ENCODE measurements at regions not wholly inside any gene's neighbourhood (a gene's known extent, or its start where the extent isn't known, plus 50 kb on each side); places are given as distances from the start of the nearest gene placed in this dataset.
A peak's percentile ranks its signal among the peaks of the same experiment; 100 is the strongest.

DNA sequence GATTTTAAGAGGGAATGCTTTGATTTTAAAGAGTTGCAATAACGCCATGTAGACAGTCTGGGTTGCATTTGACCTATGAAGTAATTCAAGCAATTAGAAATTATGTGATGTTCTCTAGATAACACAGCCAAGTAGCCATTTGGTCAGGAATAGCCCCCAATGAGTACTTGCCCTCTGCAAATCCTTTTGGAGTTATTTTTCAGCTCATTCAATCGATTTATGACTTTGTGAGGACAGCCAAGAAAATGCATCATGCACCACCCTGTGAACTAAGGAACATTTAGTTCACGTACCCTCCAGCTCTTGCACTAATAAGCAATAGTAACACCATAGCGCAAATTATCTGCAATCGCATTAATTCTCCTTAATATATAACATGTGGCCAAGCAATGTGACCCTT, 552.6 kb upstream of the INTU start:
- no peak for ATAC-seq (ENCODE audit: insufficient read depth, low FRiP score)

DNA sequence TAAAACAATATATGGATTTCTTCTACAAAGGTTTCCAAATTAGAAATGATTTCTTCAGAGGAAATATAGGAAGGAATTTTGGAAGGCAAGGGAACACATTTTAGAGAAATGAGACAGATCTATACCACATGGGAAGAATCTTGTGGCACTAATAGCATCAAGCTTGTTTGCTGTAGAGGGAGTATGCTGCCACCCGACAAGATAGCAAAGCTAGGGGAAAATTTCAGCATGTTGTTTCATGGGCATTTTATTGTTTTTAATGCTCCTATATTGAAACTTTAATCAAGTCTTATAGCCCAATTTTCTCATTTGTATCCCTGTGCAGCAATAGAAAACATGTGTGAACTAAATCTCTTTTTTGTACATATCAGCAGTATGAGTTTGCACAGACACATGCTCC, 551.7 kb upstream of the INTU start:
- Histone ChIP-seq H3K27me3 (ENCODE audit: control insufficient read depth in 3 of 3, insufficient read depth in 3 of 3, low read length in 2 of 3) (no peaks in the 10 kb centered on the region), H3K9me3 (ENCODE audit: control insufficient read depth in 4 of 4, insufficient read depth in 3 of 4, low read length in 3 of 4) (no peaks in the 10 kb centered on the region), H3K4me3 (no peak overlapping the region), H3K27ac (ENCODE audit: low read depth in 1 of 2, low read length in 1 of 2) (no peak overlapping the region), H3K36me3 (ENCODE audit: control insufficient read depth in 4 of 4, insufficient read depth in 4 of 4, low read length in 4 of 4) (no peaks in the 10 kb centered on the region), H3K9ac (ENCODE audit: insufficient read depth in 1 of 2, low read length in 2 of 2) (no peak overlapping the region), H3K4me1 (ENCODE audit: control insufficient read depth in 5 of 5, insufficient read depth in 5 of 5, low read length in 5 of 5) (peaks cover 0 to 20% (median 0%) of the 10 kb centered on the region in 5 donors)
- TF ChIP-seq, protein P1, sequence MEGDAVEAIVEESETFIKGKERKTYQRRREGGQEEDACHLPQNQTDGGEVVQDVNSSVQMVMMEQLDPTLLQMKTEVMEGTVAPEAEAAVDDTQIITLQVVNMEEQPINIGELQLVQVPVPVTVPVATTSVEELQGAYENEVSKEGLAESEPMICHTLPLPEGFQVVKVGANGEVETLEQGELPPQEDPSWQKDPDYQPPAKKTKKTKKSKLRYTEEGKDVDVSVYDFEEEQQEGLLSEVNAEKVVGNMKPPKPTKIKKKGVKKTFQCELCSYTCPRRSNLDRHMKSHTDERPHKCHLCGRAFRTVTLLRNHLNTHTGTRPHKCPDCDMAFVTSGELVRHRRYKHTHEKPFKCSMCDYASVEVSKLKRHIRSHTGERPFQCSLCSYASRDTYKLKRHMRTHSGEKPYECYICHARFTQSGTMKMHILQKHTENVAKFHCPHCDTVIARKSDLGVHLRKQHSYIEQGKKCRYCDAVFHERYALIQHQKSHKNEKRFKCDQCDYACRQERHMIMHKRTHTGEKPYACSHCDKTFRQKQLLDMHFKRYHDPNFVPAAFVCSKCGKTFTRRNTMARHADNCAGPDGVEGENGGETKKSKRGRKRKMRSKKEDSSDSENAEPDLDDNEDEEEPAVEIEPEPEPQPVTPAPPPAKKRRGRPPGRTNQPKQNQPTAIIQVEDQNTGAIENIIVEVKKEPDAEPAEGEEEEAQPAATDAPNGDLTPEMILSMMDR (IDR thresholded peaks at IDR 0.05; ENCODE audit: control extremely low read depth, extremely low read depth): no peak
- DNase-seq (no peak), ATAC-seq (ENCODE audit: insufficient read depth, low FRiP score) (no peak)
- WGBS, 2 donors: 93 to 100% methylated on average over 1 of the region's 1 CpG

More for the DNA sequence above, 552.6 kb upstream of the INTU start:
- TF ChIP-seq, protein P1 (IDR thresholded peaks at IDR 0.05; ENCODE audit: control extremely low read depth, extremely low read depth): no peak
- Histone ChIP-seq H3K36me3 (ENCODE audit: control insufficient read depth in 4 of 4, insufficient read depth in 4 of 4, low read length in 4 of 4) (no peaks in the 10 kb centered on the region), H3K9me3 (ENCODE audit: control insufficient read depth in 4 of 4, insufficient read depth in 3 of 4, low read length in 3 of 4) (no peaks in the 10 kb centered on the region), H3K27ac (ENCODE audit: low read depth in 1 of 2, low read length in 1 of 2) (no peak overlapping the region), H3K27me3 (ENCODE audit: control insufficient read depth in 3 of 3, insufficient read depth in 3 of 3, low read length in 2 of 3) (no peaks in the 10 kb centered on the region), H3K4me3 (no peak overlapping the region), H3K9ac (ENCODE audit: insufficient read depth in 1 of 2, low read length in 2 of 2) (no peak overlapping the region), H3K4me1 (ENCODE audit: control insufficient read depth in 5 of 5, insufficient read depth in 5 of 5, low read length in 5 of 5) (peaks cover 0 to 20% (median 0%) of the 10 kb centered on the region in 5 donors)
- WGBS, 2 donors: 78% methylated on average over 5 of the region's 5 CpGs
- DNase-seq: peak; percentile 13 to 86 (median 81)

DNA sequence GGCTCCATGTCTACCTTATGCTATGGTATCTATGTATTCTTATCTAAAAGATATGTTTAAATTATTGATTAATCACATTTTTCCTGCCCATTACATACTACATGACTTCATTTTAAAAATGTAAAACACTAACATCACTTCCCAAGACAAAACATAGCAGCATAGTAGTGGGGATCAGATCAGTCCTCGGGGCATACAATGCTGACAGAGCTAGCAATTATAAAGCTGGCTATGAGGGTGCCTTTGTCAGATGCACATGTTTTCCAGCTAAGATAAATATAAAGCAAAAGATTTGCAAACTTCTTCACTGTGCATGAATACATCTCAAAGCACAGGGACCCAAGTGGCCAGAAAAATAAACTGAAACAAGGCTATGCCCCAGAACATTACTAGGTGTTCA, 549.8 kb upstream of the INTU start:
- TF ChIP-seq, protein P1 (IDR thresholded peaks at IDR 0.05; ENCODE audit: control extremely low read depth, extremely low read depth): no peak
- peaks cover 0 to 8% (median 3%) of the 10 kb centered on the region in 4 donors for H3K9me3 ChIP-seq (ENCODE audit: control insufficient read depth in 4 of 4, insufficient read depth in 3 of 4, low read length in 3 of 4)
- ATAC-seq (ENCODE audit: insufficient read depth, low FRiP score): no peak
- no peaks in the 10 kb centered on the region for H3K36me3 ChIP-seq (ENCODE audit: control insufficient read depth in 4 of 4, insufficient read depth in 4 of 4, low read length in 4 of 4)
- no peak overlapping the region for H3K9ac ChIP-seq (ENCODE audit: insufficient read depth in 1 of 2, low read length in 2 of 2)
- peaks cover 0 to 20% (median 0%) of the 10 kb centered on the region in 5 donors for H3K4me1 ChIP-seq (ENCODE audit: control insufficient read depth in 5 of 5, insufficient read depth in 5 of 5, low read length in 5 of 5)
- no peak overlapping the region for H3K4me3 ChIP-seq
- H3K27me3 ChIP-seq (ENCODE audit: control insufficient read depth in 3 of 3, insufficient read depth in 3 of 3, low read length in 2 of 3): no peaks in the 10 kb centered on the region
- no peak overlapping the region for H3K27ac ChIP-seq (ENCODE audit: low read depth in 1 of 2, low read length in 1 of 2)
- WGBS, 2 donors: 73 to 84% methylated on average over 1 of the region's 1 CpG
- DNase-seq: no peak

DNA sequence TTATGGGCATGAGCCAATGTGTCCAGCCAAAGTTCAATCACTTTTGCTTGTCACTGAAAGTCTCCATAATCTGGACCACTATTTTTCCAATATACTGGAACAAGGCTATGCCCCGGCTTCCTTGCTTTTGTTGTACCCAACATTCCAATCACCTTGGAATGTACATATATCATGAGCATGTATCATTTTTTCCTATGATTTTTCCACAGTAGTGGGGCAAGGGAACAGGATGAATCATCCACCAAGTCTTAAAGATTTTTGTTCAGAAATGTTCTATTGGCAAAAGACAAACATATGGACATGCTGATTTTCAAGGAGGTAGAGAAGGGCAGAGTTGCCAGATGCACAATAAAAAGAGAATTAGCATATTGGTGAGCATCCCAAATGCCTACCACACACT, 548.1 kb upstream of the INTU start:
- 94 to 95% methylated on average over 1 of the region's 1 CpG for WGBS, 2 donors
- ATAC-seq (ENCODE audit: insufficient read depth, low FRiP score) (no peak), DNase-seq (no peak)
- Histone ChIP-seq H3K4me1 (ENCODE audit: control insufficient read depth in 5 of 5, insufficient read depth in 5 of 5, low read length in 5 of 5) (peaks cover 0 to 20% (median 0%) of the 10 kb centered on the region in 5 donors), H3K27ac (ENCODE audit: low read depth in 1 of 2, low read length in 1 of 2) (no peak overlapping the region), H3K4me3 (no peak overlapping the region), H3K9ac (ENCODE audit: insufficient read depth in 1 of 2, low read length in 2 of 2) (no peak overlapping the region), H3K9me3 (ENCODE audit: control insufficient read depth in 4 of 4, insufficient read depth in 3 of 4, low read length in 3 of 4) (peaks cover 0 to 11% (median 3%) of the 10 kb centered on the region in 4 donors), H3K27me3 (ENCODE audit: control insufficient read depth in 3 of 3, insufficient read depth in 3 of 3, low read length in 2 of 3) (no peaks in the 10 kb centered on the region), H3K36me3 (ENCODE audit: control insufficient read depth in 4 of 4, insufficient read depth in 4 of 4, low read length in 4 of 4) (no peaks in the 10 kb centered on the region)
- TF ChIP-seq, protein P1 (IDR thresholded peaks at IDR 0.05; ENCODE audit: control extremely low read depth, extremely low read depth): no peak

All from lung (tissue), 11 donors.